Hippocampal formation (tissue), 2 donors: ENCODE measurements at regions not wholly inside any gene's neighbourhood (a gene's known extent, or its start where the extent isn't known, plus 50 kb on each side); places are given as distances from the start of the nearest gene placed in this dataset.

Source experiments
- DNase-seq, 2 donors: peaks; one replicate each; lab custom pipeline; 2025; lab: John Stamatoyannopoulos, UW

GRCh38 chr10:8969853-8970252 lies 915.4 kb downstream of the GATA3 start:
- no peak for DNase-seq

GRCh38 chr10:8975535-8975934 lies 921.0 kb downstream of the GATA3 start:
- DNase-seq = no peak

- DNase-seq = no peak
Observed at GRCh38 chr10:8978100-8978499, 923.6 kb downstream of the GATA3 start.

- DNase-seq = no peak
Observed at GRCh38 chr10:8979976-8980375, 925.5 kb downstream of the GATA3 start.

- DNase-seq = no peak
Observed at GRCh38 chr10:8981277-8981676, 926.8 kb downstream of the GATA3 start.

GRCh38 chr10:8985651-8986050 lies 931.2 kb downstream of the GATA3 start:
- no peak for DNase-seq

- no peak for DNase-seq
Observed at GRCh38 chr10:8986975-8987374, 932.5 kb downstream of the GATA3 start.

- no peak for DNase-seq
Observed at GRCh38 chr10:8987712-8988111, 933.2 kb downstream of the GATA3 start.

- DNase-seq = no peak
Observed at GRCh38 chr10:8990280-8990987, 935.9 kb downstream of the GATA3 start.

GRCh38 chr10:8992009-8992408 lies 937.5 kb downstream of the GATA3 start:
- no peak for DNase-seq

- DNase-seq = no peak
Observed at GRCh38 chr10:8993864-8994263, 939.4 kb downstream of the GATA3 start.

GRCh38 chr10:8998751-8999150 lies 944.3 kb downstream of the GATA3 start:
- no peak for DNase-seq

GRCh38 chr10:9003122-9003521 lies 948.6 kb downstream of the GATA3 start:
- no peak for DNase-seq

GRCh38 chr10:9004736-9005135 lies 950.2 kb downstream of the GATA3 start:
- no peak for DNase-seq

- DNase-seq = no peak
Observed at GRCh38 chr10:9009505-9009904, 955.0 kb downstream of the GATA3 start.

- no peak for DNase-seq
Observed at GRCh38 chr10:9010093-9010492, 955.6 kb downstream of the GATA3 start.

- no peak for DNase-seq
Observed at GRCh38 chr10:9010931-9011670, 956.6 kb downstream of the GATA3 start.

- DNase-seq = no peak
Observed at GRCh38 chr10:9012312-9012711, 957.8 kb downstream of the GATA3 start.

- no peak for DNase-seq
Observed at GRCh38 chr10:9015005-9015404, 960.5 kb downstream of the GATA3 start.

GRCh38 chr10:9015447-9015846 lies 961.0 kb downstream of the GATA3 start:
- DNase-seq = no peak

GRCh38 chr10:9016930-9017329 lies 962.4 kb downstream of the GATA3 start:
- no peak for DNase-seq

GRCh38 chr10:9018195-9019173 lies 964.0 kb downstream of the GATA3 start:
- no peak for DNase-seq
